HG02678 (cell line): ENCODE measurements at regions not wholly inside any gene's neighbourhood (a gene's known extent, or its start where the extent isn't known, plus 50 kb on each side); places are given as distances from the start of the nearest gene placed in this dataset.

Experiments used
- ATAC-seq: cut with Tn5 transposase; IDR thresholded peaks from one replicate; pipeline ENCODE4 v1.9.1; 2021; ENCODE audit warnings: mild to moderate bottlenecking, moderate library complexity; ENCODE audit not compliant: unreplicated experiment

DNA sequence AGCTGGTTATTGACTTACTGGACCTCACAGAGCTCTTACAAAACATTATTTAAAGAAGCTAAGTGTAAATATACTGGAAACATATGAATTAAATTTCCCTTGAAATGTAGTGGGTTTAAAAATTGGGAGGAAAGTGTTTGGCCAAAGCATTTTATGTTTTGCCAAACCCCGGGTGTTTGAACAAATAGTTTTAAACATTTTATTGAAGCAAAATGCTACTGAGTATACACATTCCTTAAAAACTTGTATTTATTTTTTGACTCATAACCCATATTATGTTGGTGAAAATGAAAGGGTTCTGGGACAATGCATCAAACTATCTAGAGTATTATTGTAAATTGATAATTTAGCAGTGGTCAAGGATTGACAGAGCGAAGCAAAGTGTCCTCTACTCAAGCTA lies 1048.5 kb downstream of the SLC6A15 start:
- ATAC-seq = no peak

GRCh38 chr12:83859021-83859420 lies 1053.6 kb downstream of the SLC6A15 start:
- ATAC-seq = no peak

GRCh38 chr12:83856803-83857202 lies 1055.8 kb downstream of the SLC6A15 start:
- ATAC-seq = no peak

GRCh38 chr12:83850531-83850930 lies 1062.1 kb downstream of the SLC6A15 start:
- no peak for ATAC-seq

DNA sequence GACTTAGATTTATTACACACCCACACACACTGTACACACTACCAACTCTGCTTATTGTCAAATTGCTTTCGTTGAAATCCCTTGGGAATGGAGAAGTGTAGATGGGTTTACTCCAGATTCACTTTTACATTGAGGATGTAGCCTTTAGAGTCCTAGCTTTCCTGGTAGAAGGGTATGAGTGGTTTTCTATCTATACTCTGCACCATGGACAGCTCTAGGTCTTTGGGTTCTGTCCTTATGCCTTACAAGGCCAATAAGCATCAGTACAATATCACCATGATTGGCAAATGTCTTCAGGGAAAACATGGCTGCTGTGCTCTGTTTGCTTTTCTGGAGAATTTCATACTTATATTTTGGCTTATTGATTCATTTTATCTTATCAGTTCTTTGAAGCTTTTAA lies 1063.9 kb downstream of the SLC6A15 start:
- no peak for ATAC-seq

- ATAC-seq = no peak
Observed at GRCh38 chr12:83843541-83843940, 1069.1 kb downstream of the SLC6A15 start.

DNA sequence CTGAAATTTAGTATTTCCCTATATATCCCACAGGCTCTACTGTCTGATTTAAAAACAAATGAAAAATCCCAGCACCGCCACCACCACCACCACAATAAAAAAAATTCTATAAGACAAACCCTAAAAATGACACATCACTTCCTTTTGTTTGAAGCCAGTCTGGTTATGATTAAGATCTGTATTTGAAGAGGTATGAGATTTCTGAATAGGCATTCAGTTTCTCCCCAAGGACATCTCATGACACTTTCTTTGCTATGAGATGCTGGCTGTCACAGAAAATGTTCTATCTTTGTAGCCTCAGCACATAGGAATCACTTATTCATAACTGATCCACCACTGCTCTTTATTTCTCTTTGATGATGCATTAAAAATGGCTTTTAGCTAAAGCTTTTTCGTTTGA lies 1071.0 kb downstream of the SLC6A15 start:
- ATAC-seq = no peak

DNA sequence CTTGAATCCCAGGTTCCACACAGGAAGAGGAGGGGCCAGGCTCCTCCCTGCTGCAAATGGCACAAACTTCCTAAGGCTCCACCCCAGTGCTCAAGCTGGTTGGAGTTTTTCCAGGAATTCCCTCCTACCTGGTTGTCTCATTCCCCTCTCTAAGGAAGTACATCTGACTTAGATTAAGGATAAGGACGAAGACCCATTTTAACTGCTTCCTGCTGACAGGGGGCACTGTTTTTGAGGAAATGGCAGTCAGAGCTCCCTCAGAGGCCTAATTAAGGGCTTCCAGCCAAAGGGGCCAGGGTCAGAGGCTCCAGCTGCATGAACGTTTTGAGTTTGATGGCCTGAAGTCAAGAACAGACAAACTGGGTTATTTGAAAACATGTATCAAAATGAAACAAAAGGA lies 1084.7 kb downstream of the SLC6A15 start:
- ATAC-seq = no peak

DNA sequence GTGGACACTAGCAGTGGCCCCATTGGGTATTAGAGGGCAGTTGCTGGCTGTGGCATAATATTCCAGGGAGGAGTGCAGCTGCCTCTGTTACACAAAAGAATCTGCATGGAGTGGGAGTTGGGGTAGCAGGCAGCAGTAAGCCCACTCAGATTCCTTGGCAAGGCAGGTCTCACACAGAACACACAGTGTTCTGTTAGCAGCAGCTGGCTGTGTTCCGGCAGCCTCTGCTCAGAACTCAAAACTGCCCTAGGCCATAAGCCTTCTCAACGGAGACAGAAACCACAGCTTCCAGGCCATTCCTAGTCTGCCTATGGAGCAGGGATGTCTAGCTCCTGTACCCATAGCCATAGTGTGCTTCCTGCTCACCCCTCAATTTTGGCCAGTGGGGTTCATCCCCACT lies 1085.4 kb downstream of the SLC6A15 start:
- ATAC-seq = no peak

DNA sequence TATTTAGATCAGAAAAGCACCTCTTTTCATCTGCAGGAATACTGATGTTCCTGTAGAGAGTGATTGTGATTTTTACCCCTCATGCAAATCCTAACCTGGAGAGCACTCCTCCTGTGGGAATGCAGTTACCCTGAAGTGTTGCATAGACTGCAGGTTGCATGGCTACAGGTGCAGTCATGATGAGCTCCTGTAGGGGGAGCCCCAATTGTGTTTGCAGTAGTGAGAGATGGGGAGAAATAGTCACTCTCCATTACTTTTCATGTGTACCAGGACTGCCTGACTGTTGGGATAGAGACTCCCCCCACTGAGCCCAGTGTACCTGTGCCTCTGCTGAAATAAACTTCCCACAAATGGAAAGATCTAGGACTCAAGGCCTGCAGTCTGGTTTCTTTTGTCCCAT lies 1086.5 kb downstream of the SLC6A15 start:
- ATAC-seq = peak; percentile 80

DNA sequence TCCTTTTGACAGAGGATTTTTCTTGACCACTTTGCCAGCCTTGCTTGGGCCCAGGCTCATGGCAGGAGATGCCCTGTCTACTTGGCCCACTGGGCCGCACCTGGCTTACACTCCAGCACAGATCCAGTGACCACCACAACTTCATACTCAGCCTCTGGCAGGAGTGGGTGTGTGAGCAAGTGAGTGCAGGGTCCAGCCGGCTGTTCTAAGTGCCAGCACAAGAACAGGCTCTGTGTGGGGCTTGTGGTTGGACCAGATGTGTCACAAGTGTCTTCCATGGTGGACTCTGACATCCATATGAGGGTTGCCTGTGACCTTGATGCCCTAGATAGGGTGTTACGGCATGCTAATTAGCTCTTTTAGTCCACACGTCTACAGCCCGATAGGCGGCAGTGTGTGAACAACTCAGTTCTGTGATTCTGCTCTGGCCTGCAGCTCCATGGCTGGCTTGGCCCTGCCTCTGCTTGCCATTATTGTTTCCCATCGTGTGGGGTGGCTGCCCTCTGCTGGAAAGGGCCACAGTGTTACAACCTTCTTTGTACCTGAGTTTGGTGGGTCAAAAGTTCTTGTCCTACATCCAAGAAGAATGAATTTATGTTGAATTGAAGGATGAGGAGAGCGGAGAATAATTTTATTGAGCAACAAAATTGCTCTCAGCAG lies 1089.1 kb downstream of the SLC6A15 start:
- ATAC-seq = peak; percentile 88

- no peak for ATAC-seq
Observed at GRCh38 chr12:83821967-83822366, 1090.6 kb downstream of the SLC6A15 start.

DNA sequence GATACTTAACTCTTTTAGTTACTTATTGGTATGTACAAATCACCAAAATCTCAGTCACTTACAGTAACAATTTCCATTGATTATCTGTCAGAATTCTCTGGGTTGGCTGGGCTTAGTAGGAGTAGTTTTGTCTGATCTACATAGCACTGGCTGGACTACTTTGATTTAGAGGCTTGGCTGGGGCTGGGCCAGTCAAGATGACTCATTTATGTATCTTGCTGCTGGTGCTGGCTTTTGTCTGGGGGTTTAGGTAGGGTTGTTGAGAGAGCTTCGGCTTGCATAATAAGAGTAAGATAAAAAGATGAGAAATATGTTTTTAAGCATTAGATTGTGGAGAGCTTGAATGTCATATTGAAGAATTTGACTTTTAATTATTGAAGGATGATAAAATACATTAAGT lies 1093.7 kb downstream of the SLC6A15 start:
- ATAC-seq = no peak

DNA sequence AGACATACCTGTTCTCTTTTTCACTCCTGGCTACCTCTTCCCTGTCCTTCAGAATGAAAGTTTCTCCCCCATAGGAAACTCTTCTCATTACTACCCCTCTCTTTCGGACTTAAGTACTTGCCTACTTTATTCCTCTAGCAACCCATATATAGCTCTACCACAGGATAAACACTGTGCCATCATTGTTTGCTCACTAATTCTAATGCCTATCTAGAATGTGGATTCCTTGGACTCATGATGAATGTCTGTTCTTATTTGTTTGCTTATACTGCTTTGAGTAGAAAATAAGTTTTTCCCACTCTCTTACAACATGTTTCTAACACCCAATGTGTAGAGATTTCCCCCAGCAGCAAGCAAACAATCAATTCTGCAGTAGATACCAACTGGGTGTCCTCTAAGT lies 1094.9 kb downstream of the SLC6A15 start:
- ATAC-seq = no peak

GRCh38 chr12:83808591-83808990 lies 1104.0 kb downstream of the SLC6A15 start:
- ATAC-seq = no peak

- no peak for ATAC-seq
Observed at GRCh38 chr12:83807871-83808270, 1104.7 kb downstream of the SLC6A15 start.

DNA sequence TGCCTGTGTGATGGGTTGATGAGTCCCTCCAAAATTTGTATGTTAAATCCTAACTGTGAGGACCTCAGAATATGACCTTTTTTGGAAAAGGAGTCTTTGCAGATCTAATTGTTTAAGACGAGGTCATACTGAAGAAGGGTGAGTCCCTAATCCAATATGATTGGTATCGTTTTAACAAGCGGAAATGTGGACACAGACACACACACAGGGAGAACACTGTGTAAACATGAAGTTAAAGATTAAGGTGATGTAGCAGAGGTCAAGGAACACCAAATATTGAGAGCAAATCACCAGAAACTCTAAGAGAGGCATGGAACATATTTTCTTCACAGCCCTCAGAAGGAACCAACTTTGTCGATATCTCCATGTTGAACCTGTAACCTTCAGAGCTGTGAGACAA lies 1106.7 kb downstream of the SLC6A15 start:
- ATAC-seq = no peak

DNA sequence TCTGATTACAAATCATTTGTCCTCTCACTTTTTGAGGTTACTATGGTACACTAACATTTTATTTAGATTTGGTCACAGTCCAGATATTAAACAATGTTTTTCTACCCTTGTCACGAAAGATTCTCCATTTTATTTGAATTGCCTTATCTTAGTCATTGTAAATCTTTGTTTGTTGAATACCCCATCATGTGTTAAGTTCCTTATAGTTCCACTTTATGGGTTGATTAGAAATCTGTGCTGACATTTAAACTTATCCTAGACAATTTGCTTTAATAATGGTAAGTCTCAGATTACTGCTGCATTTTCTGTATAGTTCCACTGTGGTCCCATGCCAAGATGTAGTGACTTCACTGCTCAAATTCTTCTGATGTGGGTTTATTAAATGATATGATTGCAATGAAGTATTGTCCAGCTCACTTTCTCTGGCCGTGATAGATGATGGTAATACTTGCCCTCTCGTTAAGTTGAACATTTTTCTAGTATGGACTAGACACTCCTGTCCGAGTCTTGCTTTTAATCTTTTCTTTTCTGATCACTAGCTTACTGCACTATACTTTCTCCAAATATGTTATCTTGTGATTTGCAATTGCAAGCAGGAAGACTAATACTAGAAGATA lies 1107.3 kb downstream of the SLC6A15 start:
- ATAC-seq = no peak

DNA sequence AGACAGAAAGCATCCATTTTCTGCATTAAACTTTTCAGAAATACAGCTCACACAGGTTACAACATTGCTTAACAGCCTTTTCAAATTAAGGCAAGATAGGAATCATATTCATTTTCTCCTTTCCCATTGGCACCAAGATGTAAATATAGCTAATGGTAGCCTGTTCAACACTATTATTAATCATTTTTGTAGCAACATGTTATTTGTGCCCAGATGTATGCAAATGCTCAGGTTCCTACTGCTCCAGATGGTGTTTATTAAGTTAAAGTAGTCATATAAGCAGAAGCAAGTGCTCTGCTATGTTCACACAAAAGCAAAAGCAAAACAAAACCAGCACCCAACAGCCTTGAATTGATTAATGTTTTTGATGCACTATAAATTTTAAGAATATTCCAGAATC lies 1110.6 kb downstream of the SLC6A15 start:
- no peak for ATAC-seq

- ATAC-seq = no peak
Observed at GRCh38 chr12:83800022-83800421, 1112.6 kb downstream of the SLC6A15 start.

DNA sequence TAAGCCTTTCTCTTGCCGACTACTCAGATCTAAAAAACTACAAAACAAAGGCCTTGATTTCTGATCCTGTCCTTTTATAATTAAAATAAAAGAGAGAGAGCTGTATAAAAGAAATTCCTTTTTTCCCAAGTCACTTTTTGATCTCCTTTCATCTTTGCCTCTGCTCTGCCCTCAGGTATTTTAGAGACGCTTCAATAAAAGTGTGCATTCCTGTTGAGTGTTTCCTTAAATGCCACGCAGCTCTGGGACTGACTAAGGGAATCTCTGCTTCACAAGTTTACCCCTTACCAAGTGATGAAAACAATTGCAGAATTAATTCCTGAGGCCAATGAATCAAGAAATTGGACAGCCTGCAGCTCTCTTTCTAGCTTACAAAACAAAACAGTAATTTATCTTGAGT lies 1109.8 kb downstream of the TMTC2 start:
- ATAC-seq = no peak

DNA sequence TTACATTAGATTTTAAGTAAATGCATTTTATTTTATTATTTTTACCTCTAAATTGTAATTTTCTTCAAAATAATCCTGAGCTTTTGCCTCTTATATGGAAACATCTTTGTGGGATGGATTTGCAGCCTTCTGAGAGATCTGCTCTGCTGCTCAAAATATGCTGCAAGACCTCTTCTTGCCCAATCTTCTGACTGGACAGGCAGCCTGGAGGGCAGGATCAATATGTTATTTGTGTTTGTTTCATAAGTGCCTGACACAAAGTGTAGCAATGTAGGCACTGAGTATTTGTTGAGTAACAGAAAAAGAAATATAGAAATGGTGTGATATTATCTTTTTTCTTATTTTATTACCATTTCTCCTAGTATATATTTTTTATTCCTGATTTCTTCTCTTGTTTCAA lies 1106.9 kb downstream of the TMTC2 start:
- no peak for ATAC-seq

DNA sequence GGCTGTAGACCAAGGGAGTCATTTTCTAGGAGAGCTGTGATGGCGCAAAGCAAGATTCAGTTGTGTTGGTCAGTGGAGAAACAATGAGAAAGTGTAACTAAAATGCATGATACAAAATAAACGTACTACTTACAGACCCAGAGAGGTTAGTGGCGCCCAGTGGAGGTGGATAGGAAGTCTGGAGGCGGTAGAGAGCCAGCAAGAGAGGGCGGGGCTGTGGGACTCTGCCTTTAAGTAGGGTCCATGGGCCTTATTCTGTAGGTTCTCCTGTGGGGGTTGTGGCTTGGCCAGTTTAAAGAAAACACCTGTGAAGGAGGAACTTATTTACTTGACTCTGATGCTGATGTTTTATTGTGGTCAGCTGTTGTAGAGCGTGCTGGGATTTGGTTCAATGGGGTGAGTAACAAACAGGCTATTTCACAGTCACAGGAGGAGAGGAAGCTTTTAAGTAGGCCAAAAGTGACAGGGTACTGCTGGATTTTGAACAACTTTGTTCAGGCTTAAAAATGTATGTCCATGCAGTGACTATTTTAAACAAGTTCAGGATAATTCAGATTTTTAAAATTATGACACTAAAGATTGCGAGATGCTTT lies 1097.7 kb downstream of the TMTC2 start:
- ATAC-seq = no peak
